Fibroblast of the conjunctiva (primary cell): ENCODE measurements at regions not wholly inside any gene's neighbourhood (a gene's known extent, or its start where the extent isn't known, plus 50 kb on each side); places are given as distances from the start of the nearest gene placed in this dataset.

Experiments
- DNase-seq: peaks from one replicate; pipeline ENCODE4 v3.0.0-alpha.2; 2010; ENCODE audit warnings: low read depth

DNA sequence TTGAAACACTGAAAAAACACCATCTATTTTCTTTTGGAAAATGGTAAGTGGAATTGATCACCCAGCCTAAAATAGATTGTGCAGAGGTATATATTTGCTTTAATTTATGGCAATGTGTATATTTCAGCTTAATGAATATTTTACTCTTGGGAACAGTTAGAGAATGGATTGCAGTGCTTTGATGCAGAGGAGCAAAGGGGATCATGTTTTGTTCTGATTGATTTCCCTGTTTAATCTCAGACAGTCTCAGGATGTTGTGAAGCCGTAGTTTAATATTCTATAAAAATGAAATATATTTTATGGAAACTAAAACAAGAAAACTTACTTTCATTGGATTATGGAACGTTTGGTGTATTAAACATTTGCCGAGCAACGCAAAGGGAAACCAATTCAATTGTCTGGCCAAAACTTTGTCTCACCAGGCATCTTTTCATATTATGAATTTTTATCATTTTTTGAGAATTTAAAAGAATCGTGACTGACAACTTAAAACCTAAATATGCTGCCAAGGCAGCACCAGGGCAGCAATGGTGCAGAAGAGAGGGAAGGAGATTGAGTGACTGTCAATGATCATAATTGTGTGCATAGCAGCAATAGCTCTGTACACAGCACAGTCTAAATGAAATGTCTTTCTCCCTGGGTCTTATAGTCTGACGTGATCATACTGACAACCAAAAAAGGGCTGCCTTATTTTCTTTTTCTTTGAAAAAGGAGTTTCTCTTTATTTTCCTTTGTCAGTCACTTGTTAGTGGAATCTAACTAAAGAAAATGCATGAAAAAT, 105.5 kb upstream of the EPHA7 start:
- DNase-seq = no peak

DNA sequence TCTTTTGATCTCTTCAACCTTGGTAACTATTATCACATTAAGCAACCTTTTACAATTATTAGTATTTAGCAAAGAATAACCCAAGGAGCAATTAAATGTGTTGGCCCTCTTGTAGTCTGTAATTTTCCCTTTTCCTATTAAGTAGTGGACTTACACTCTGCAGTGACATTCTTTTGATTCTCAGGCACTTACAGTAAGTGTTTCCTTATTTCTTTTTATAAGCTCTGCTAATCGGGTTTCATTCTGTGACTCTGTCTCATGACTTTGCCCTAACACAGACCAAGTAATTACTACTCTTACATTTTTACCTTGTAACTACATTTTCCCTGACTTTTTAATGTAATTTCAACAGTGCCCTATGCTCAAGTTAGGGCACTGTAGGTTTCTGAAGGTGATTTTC, 104.0 kb upstream of the EPHA7 start:
- DNase-seq = no peak

DNA sequence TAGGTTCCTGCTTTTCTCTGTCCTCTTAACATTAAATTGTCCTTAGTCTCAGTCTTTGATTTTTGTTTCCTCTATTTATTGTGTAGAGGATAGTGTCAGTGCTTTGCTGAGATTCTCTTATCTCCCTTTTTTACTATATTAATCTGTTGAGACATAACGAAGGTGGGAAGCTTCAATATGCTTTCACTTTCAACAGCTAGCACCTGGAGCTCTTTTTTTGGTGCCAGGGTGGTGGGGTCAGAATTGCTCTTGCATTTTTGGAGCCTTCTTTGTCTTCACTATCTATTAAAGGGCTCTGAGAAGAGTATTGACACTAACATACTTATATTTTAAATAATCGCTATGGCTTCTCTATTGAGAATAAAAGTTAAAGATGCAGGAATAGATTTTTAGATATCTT, 97.1 kb upstream of the EPHA7 start:
- no peak for DNase-seq

DNA sequence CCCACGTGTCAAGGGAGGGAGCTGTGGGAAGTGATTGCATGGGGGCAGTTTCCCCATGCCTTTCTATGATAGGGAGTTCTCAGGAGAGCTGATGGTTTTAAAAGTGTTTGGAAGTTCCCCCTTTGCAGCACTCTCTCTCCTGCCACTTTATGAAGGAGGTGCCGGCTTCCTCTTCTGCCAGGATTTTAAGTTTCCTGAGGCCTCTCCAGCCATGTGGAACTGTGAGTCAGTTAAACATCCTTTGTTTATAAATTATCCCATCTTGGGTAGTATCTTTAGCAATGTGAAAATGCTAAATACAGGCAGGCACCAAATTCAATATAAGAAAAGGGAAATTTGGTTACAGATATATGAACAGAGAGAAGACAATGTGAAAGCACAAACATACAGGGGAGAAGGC, 96.4 kb upstream of the EPHA7 start:
- no peak for DNase-seq

DNA sequence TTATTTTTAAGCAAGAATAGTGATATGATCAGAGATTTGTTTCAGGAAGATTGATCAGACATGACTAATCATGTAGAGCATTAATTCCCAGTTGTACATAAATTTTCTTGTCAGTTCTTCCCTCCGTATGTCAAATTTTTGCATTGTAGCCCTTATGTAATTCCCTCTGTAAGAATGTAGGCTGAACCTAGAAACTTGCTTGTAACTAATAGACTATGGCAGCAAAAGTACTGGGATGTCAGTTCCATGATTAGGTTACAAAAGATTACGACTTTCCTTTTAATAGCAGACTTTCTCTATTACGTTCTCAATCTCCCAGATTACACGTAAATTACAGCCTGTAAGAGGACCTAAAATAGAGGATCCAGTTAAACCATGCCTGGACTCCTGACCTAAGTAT, 79.4 kb upstream of the EPHA7 start:
- DNase-seq = no peak

DNA sequence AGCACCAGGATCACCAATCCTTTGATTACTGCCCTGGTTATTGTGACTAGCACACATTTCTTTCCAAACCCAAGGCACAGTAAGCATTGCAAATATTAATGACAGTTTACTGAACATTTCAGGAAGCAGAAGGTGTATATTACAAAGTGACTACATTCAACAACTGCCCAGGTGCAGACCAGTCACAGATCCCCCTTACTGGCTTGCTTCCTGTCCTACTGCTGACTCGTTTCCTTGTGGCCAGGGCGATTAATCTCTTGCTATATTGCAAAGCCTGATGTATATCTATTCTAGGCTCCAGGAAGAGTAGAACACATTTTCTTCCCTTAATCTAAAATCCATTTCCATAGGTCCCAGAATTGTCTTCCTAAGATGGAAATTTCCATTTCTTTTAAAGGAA, 77.2 kb upstream of the EPHA7 start:
- no peak for DNase-seq

DNA sequence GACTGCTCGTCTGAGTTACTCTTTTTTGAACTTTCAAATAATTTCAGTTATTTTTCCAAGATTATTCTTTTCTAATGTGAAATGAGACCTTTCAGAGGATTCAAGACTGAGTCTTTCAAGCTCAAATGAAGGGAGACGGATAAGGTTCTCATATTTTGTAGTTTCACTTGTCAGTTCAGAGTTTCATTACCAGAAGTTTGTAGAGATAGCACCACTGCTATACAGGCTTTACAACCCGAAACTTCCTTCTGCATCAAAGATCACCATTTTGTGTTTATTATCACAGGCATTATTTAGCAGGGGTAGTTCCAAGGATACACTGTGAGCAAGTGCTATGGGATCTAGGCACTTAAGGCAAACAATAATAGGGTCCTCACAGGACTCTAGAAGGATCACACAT, 74.7 kb upstream of the EPHA7 start:
- no peak for DNase-seq

DNA sequence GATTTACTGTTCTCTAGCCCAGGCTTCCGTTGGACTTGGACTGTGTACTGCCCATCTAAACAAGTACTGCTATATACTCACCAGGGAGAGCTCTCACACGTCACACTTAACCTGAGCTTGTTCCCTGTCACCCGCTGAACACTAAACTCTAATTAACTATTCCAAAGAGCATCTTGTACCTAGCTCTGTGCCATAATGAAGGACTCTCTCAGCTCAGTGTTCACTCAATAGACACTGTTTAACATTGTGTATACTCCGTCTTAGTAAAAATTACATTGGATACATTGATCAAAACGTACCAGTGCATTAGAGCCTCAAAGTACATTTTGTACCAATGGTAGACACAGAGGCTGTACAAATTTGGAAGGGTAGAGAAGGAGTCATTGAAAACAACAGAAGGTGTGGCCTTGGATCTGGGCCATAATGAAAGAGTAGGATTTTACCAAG, 55.4 kb upstream of the EPHA7 start:
- no peak for DNase-seq

DNA sequence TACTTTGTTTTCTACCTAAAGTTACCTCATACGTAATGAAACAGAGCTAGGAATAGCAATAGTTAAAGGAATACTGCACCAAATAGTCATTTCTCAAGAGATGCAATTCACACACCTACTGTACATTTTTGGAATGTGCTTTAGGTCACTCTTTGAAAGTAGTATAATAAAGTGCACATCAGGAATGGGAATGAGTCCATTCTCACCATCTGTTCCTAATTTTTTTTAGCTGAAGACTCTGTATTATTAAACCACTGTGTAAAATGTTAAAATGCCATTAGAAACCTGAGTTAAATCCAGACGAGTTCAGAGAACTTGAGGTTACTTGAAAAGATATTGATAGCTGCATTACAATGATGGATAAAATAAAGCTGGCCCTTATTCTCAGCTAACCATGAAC, 51.9 kb upstream of the EPHA7 start:
- no peak for DNase-seq
